ENCODE measurements at regions not wholly inside any gene's neighbourhood (a gene's known extent, or its start where the extent isn't known, plus 50 kb on each side); places are given as distances from the start of the nearest gene placed in this dataset.

DNA sequence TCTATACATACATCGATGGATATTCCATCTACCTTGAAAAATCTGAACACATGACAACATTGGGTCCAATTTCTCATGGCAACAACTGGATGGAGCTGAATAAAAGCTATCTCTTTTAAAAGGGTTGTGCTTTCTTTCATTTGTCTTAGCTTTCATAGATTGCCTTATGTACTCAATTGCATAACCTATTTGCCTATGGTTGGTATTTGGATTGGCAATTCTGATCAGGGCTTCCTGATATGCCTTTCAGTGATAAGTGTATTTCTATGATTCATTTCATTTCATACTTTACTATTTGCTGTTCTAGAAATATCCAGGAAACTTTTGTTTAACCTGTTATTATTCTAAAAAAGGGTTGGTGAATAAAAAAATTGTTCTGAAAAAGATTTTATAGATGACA, 509.9 kb downstream of the GRXCR1 start:
- no peak overlapping the region for H3K4me3 ChIP-seq
- ChIA-PET CTCF (no interaction called here), POLR2A (no interaction called here), SMC1A (ENCODE audit: uncharacterized antibody, unreplicated experiment) (no interaction called here), RAD21 (ENCODE audit: unreplicated experiment) (no interaction called here)
- intact Hi-C loops (cut with micrococcal nuclease; ENCODE audit: unreplicated experiment) = no loop called here
- no peaks in the 10 kb centered on the region for H3K9me3 ChIP-seq (replicated peaks; ENCODE audit: control insufficient read depth, insufficient read depth, low read length)
- TF ChIP-seq DPF2 (IDR thresholded peaks at IDR 0.05) (no peak), NR2C2 (IDR thresholded peaks at IDR 0.05; ENCODE audit: borderline replicate concordance, control insufficient read depth, insufficient read length, low read depth) (no peak)
- H2AFZ ChIP-seq (ENCODE audit: control insufficient read depth, low read depth, low read length) = no peak overlapping the region
- no peak for DNase-seq (ENCODE audit: low read depth, low spot score)
- no peaks in the 10 kb centered on the region for H4K20me1 ChIP-seq (ENCODE audit: control insufficient read depth, insufficient read depth)
- H3K27ac ChIP-seq (ENCODE audit: control insufficient read depth, insufficient read depth) = no peak overlapping the region
- no peak for FAIRE-seq
- H3K27me3 ChIP-seq (replicated peaks in 1 of 2; ENCODE audit: control insufficient read depth in 2 of 2, insufficient read depth in 2 of 2, low read length in 1 of 2) = no peaks in the 10 kb centered on the region
- no peak for ATAC-seq
- in situ Hi-C loops (cut with MboI) = no loop called here
- H3K9ac ChIP-seq (ENCODE audit: control insufficient read depth, insufficient read depth, low read length) = no peak overlapping the region
- no peaks in the 10 kb centered on the region for H3K4me1 ChIP-seq (ENCODE audit: control insufficient read depth, insufficient read depth, low read length)
- no peaks in the 10 kb centered on the region for H3K79me2 ChIP-seq (ENCODE audit: control insufficient read depth, insufficient read depth, low read length)
- no TSS peak for BruUV-seq (replicated peaks)
- WGBS (ENCODE audit: insufficient coverage, insufficient replicate concordance, low lambda C conversion rate, missing lambda C conversion rate) = 0% methylated on average over 1 of the region's 1 CpG
- no peaks in the 10 kb centered on the region for H3K36me3 ChIP-seq (ENCODE audit: control insufficient read depth in 2 of 2, insufficient read depth in 2 of 2, low read length in 1 of 2)
- H3K4me2 ChIP-seq (ENCODE audit: control insufficient read depth, insufficient read depth) = no peak overlapping the region

GRCh38 chr4:43410636-43411035, 518.1 kb downstream of the GRXCR1 start:
- Histone ChIP-seq H3K9me3 (replicated peaks; ENCODE audit: control insufficient read depth, insufficient read depth, low read length) (no peaks in the 10 kb centered on the region; the same call in 2 of the 3 replicates), H3K27ac (ENCODE audit: control insufficient read depth, insufficient read depth) (no peak overlapping the region), H3K4me1 (ENCODE audit: control insufficient read depth, insufficient read depth, low read length) (no peaks in the 10 kb centered on the region), H3K27me3 (replicated peaks in 1 of 2; ENCODE audit: control insufficient read depth in 2 of 2, insufficient read depth in 2 of 2, low read length in 1 of 2) (no peaks in the 10 kb centered on the region), H3K36me3 (ENCODE audit: control insufficient read depth in 2 of 2, insufficient read depth in 2 of 2, low read length in 1 of 2) (no peaks in the 10 kb centered on the region), H3K4me3 (no peak overlapping the region), H3K4me2 (ENCODE audit: control insufficient read depth, insufficient read depth) (no peak overlapping the region), H3K79me2 (ENCODE audit: control insufficient read depth, insufficient read depth, low read length) (no peaks in the 10 kb centered on the region), H4K20me1 (ENCODE audit: control insufficient read depth, insufficient read depth) (no peaks in the 10 kb centered on the region), H2AFZ (ENCODE audit: control insufficient read depth, low read depth, low read length) (no peak overlapping the region), H3K9ac (ENCODE audit: control insufficient read depth, insufficient read depth, low read length) (no peak overlapping the region)
- in situ Hi-C loops (cut with MboI) (no loop called here), intact Hi-C loops (cut with micrococcal nuclease; ENCODE audit: unreplicated experiment) (no loop called here)
- BruUV-seq (replicated peaks) = no TSS peak
- FAIRE-seq (no peak), ATAC-seq (no peak), DNase-seq (ENCODE audit: low read depth, low spot score) (no peak)
- ChIA-PET SMC1A (ENCODE audit: uncharacterized antibody, unreplicated experiment) (no interaction called here), CTCF (no interaction called here), POLR2A (no interaction called here), RAD21 (ENCODE audit: unreplicated experiment) (interaction anchor here (0.6 kb wide), 1 partner anchor 135 kb away, joined by 3 read pairs; no protein-coding TSS in a partner anchor)
- WGBS (ENCODE audit: insufficient coverage, insufficient replicate concordance, low lambda C conversion rate, missing lambda C conversion rate) = 42% methylated on average over 9 of the region's 9 CpGs
- TF ChIP-seq NR2C1 (IDR thresholded peaks at IDR 0.05) = no peak
- TF ChIP-seq, protein P1, sequence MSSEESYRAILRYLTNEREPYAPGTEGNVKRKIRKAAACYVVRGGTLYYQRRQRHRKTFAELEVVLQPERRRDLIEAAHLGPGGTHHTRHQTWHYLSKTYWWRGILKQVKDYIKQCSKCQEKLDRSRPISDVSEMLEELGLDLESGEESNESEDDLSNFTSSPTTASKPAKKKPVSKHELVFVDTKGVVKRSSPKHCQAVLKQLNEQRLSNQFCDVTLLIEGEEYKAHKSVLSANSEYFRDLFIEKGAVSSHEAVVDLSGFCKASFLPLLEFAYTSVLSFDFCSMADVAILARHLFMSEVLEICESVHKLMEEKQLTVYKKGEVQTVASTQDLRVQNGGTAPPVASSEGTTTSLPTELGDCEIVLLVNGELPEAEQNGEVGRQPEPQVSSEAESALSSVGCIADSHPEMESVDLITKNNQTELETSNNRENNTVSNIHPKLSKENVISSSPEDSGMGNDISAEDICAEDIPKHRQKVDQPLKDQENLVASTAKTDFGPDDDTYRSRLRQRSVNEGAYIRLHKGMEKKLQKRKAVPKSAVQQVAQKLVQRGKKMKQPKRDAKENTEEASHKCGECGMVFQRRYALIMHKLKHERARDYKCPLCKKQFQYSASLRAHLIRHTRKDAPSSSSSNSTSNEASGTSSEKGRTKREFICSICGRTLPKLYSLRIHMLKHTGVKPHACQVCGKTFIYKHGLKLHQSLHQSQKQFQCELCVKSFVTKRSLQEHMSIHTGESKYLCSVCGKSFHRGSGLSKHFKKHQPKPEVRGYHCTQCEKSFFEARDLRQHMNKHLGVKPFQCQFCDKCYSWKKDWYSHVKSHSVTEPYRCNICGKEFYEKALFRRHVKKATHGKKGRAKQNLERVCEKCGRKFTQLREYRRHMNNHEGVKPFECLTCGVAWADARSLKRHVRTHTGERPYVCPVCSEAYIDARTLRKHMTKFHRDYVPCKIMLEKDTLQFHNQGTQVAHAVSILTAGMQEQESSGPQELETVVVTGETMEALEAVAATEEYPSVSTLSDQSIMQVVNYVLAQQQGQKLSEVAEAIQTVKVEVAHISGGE (CRISPR knock-in tag; IDR thresholded peaks at IDR 0.05) = no peak
- no peak for TF ChIP-seq YBX1 (IDR thresholded peaks at IDR 0.05)
- no peak for TF ChIP-seq ZNF24 (IDR thresholded peaks at IDR 0.05)
- TF ChIP-seq SIX5 (IDR thresholded peaks at IDR 0.05; ENCODE audit: low read depth, low read length, severe bottlenecking) = no peak
- TF ChIP-seq PRDM15 (CRISPR knock-in tag; IDR thresholded peaks at IDR 0.05) = no peak
- no peak for TF ChIP-seq WRNIP1 (IDR thresholded peaks at IDR 0.05; ENCODE audit: borderline replicate concordance, low read depth, low read length)

All from GM12878 (cell line).